NCI-H774 (cell line): ENCODE measurements at regions not wholly inside any gene's neighbourhood (a gene's known extent, or its start where the extent isn't known, plus 50 kb on each side); places are given as distances from the start of the nearest gene placed in this dataset.
"Not testable (repeated sequence)": the region's sequence is repeated elsewhere in the genome, so short reads cannot be mapped to it uniquely, and the experiment has no call there.

Experiments
- DNase-seq: peaks from one replicate; lab custom pipeline; 2025; lab: John Stamatoyannopoulos, UW

GRCh38 chr7:80018941-80019808, 115.5 kb upstream of the GNAI1 start:
- no peak for DNase-seq

GRCh38 chr7:80017101-80017698, 117.4 kb upstream of the GNAI1 start:
- DNase-seq = no peak

GRCh38 chr7:80014511-80014910, 120.1 kb upstream of the GNAI1 start:
- DNase-seq = no peak

DNA sequence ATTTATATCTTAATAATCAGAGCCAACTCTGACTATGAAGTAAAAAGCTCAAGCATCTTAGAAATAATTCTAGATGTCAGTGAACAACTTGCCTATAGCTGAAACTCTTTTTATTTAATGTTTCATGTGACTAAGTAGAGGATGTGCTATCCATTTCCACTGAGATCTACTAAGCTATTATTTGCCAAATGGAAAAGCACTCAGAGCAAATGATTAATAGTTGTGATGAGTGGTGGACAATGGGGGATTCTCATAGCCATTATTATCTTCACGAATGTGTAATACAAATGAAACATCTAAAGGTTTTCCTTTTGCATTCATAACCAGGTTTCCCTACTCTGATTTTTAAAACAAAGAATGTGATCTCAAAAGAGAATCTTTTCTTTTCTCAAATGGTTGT, 126.6 kb upstream of the GNAI1 start:
- DNase-seq = no peak

- DNase-seq = no peak
Observed at GRCh38 chr7:80002865-80003264, 131.8 kb upstream of the GNAI1 start.

DNA sequence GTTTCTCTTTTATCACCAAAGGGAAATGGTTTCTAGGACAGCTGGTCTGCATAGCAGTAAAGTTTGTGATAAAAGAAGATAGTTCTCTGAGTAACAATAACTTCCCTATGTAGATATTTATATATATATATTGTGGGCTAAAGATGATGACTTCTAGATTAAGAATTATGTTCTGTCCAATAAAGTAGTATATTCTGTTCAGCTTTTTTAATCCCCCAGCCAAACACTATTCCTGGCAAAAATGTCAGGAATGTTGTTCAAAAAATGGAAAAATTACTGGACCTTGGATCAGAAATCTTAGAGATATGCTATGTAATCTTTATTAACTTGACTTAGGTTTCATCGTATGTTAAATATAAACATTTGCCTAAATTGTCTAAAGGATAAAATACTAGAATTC, 136.3 kb upstream of the GNAI1 start:
- no peak for DNase-seq

DNA sequence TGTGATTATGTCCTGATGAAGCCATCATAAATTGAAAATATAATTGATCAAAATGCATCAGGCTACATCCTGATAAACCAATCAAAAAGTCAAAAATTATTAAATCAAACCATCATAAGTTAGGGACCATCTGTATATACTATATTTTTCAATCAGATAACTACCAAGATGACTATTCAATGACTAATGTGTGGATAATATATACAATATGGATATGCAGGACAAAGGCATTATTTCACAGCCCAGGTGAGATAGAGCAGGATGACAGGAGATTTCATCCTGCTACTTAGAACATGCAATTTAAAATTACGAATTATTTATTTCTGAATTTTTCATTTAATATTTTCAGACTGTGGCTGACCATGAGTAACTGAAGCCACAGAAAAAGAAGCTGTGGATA, 137.3 kb upstream of the GNAI1 start:
- DNase-seq = no peak

DNA sequence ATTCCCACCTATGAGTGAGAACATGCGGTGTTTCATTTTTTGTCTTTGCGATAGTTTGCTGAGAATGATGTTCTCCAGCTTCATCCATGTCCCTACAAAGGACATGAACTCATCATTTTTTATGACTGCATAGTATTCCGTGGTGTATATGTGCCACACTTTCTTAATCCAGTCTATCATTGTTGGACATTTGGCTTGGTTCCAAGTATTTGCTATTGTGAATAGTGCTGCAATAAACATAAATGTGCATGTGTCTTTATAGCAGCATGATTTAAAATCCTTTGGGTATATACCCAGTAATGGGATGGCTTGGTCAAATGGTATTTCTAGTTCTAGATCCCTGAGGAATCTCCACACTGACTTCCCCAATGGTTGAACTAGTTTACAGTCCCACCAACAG, 138.9 kb upstream of the GNAI1 start:
- not testable (repeated sequence) for DNase-seq

GRCh38 chr7:79988653-79989052, 146.0 kb upstream of the GNAI1 start:
- DNase-seq = no peak

GRCh38 chr7:79984210-79984609, 150.4 kb upstream of the GNAI1 start:
- DNase-seq = no peak

GRCh38 chr7:79982141-79982770, 152.4 kb upstream of the GNAI1 start:
- DNase-seq = no peak

DNA sequence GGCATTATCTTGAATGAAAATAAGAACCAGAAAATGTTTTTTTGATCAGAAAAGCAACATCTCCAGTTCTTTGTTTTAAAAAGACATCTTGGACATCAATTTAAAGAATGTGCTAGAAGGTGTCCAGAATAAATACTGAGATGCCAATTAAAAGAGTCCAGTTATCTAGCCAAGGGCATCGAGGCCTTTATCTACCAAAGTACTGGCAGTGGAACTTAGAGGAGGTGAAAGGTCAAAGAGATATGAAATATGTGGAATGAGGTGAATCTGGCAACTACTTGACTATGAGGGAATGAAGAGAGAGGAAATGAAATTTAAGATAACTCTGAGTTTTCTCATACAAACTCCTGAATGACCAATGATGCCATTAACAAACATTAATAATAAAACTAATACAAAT, 154.3 kb upstream of the GNAI1 start:
- no peak for DNase-seq

GRCh38 chr7:79979437-79979836, 155.2 kb upstream of the GNAI1 start:
- no peak for DNase-seq

DNA sequence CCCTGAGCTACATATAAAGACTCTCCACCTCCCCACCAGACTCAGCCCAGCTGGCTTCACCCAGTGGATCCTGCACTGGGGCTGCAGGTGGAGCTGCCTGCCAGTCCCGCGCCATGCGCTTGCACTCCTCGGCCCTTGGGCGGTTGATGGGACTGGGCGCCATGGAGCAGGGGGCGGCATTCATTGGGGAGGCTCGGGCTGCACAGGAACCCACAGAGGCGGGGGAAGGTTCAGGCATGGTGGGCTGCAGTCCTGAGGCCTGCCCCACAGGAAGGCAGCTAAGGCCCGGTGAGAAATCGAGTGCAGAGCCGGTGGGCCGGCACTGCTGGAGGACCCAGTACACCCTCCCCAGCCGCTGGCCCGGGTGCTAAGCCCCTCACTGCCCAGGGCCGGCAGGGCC, 157.2 kb upstream of the GNAI1 start:
- no peak for DNase-seq

- not testable (repeated sequence) for DNase-seq
Observed at GRCh38 chr7:79976711-79977020, 158.0 kb upstream of the GNAI1 start.

- not testable (repeated sequence) for DNase-seq
Observed at GRCh38 chr7:79975986-79976710, 158.5 kb upstream of the GNAI1 start.

DNA sequence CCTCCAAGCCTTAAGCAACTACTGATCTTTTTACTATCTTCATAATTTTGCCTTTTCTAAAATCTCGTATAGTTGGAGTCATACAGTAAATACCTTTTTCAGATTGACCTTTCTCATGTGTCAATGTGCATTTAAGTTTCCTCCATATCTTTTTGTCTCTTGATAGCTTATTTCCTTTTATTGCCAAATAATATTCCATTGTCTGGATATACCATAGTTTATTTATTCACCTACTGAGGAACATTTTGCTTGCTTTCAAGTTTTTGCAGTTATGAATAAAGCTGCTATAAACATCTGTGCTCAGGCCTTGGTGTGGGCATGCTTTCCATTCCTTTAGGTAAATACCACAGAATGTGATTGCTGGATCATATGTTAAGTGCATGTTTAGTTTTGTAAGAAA, 161.2 kb upstream of the GNAI1 start:
- DNase-seq = no peak

DNA sequence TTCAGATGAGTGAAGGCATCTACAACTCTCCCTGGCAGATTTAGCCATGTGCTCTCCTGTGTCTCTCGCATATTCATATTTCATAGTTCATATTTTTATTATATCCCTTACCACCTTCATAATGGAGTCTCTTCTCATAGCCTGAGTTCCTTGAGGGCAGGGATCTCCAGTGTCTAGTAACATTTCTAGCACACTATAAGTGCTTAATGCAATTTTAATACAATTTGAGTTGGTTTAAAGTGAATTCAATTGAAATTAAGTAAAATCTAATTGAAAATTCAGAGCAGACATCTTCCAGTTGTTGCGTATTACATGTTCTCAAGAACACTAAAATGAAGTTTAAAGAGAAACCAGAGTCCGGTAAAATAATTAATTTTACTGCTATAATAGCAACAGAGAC, 163.6 kb upstream of the GNAI1 start:
- no peak for DNase-seq

GRCh38 chr7:79968894-79969293, 165.7 kb upstream of the GNAI1 start:
- no peak for DNase-seq

DNA sequence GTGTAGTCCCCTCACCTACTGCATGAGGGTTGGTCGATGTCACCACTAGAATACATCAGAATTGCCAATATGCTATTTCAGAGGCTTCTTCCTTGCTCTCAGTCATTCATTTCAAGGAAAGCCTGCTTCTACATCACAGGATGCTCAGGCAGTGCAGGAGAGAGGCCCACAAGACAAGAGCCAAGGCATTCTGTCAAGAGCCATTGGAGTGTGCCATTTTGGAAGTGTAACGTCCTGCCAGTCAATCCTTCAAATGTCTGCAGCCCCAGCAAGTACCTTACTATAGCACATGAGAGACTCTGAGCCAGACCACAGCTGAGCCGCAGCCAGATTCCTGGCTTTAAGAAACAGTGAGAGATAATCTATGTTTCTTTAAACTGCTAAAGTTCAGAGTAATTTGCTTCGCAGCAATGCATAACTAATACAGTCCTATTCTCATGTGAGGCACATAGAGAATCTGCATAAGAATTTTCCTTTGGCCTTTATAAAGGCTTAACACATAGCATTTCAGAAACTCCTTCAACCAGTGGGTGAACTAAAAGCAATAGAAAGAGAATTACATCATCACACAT, 166.5 kb upstream of the GNAI1 start:
- no peak for DNase-seq

- no peak for DNase-seq
Observed at GRCh38 chr7:79965946-79966345, 168.7 kb upstream of the GNAI1 start.

- DNase-seq = no peak
Observed at GRCh38 chr7:79964463-79964862, 170.2 kb upstream of the GNAI1 start.
